ENCODE measurements at regions not wholly inside any gene's neighbourhood (a gene's known extent, or its start where the extent isn't known, plus 50 kb on each side); places are given as distances from the start of the nearest gene placed in this dataset.
A peak's percentile ranks its signal among the peaks of the same experiment; 100 is the strongest.

- H3K4me3 ChIP-seq (replicated peaks; ENCODE audit: low read depth, low read length) = no peak overlapping the region
- no peak for TF ChIP-seq CTCF (IDR thresholded peaks at IDR 0.05; ENCODE audit: low read depth, low read length, missing control alignments)
- no peak for DNase-seq (ENCODE audit: extremely low read depth, low read depth)
Measured at GRCh38 chr1:60911966-60912697, 170.2 kb upstream of the NFIA start.

- TF ChIP-seq CTCF (IDR thresholded peaks at IDR 0.05; ENCODE audit: low read depth, low read length, missing control alignments) = no peak
- no peak overlapping the region for H3K4me3 ChIP-seq (replicated peaks; ENCODE audit: low read depth, low read length)
- no peak for DNase-seq (ENCODE audit: extremely low read depth, low read depth)
Measured at GRCh38 chr1:60908159-60908558, 174.2 kb upstream of the NFIA start.

- no peak for TF ChIP-seq CTCF (IDR thresholded peaks at IDR 0.05; ENCODE audit: low read depth, low read length, missing control alignments)
- H3K4me3 ChIP-seq (replicated peaks; ENCODE audit: low read depth, low read length) = no peak overlapping the region
- no peak for DNase-seq (ENCODE audit: extremely low read depth, low read depth)
Measured at GRCh38 chr1:60906526-60906925, 175.8 kb upstream of the NFIA start.

GRCh38 chr1:60906039-60906438 lies 176.3 kb upstream of the NFIA start:
- TF ChIP-seq CTCF (IDR thresholded peaks at IDR 0.05; ENCODE audit: low read depth, low read length, missing control alignments) = no peak
- H3K4me3 ChIP-seq (replicated peaks; ENCODE audit: low read depth, low read length) = no peak overlapping the region

GRCh38 chr1:60904099-60904851 lies 178.1 kb upstream of the NFIA start:
- no peak overlapping the region for H3K4me3 ChIP-seq (replicated peaks; ENCODE audit: low read depth, low read length)
- no peak for DNase-seq (ENCODE audit: extremely low read depth, low read depth)
- no peak for TF ChIP-seq CTCF (IDR thresholded peaks at IDR 0.05; ENCODE audit: low read depth, low read length, missing control alignments)

More at GRCh38 chr1:60906039-60906438, 176.3 kb upstream of the NFIA start:
- no peak for DNase-seq (ENCODE audit: extremely low read depth, low read depth)

GRCh38 chr1:60903591-60903990 lies 178.8 kb upstream of the NFIA start:
- DNase-seq (ENCODE audit: extremely low read depth, low read depth) = peak; percentile 10
- TF ChIP-seq CTCF (IDR thresholded peaks at IDR 0.05; ENCODE audit: low read depth, low read length, missing control alignments) = no peak
- no peak overlapping the region for H3K4me3 ChIP-seq (replicated peaks; ENCODE audit: low read depth, low read length)

All from HFF-Myc (cell line).